SH-SY5Y (cell line): ENCODE measurements at regions not wholly inside any gene's neighbourhood (a gene's known extent, or its start where the extent isn't known, plus 50 kb on each side); places are given as distances from the start of the nearest gene placed in this dataset.
A peak's percentile ranks its signal among the peaks of the same experiment; 100 is the strongest.

Experiments
- GATA2 ChIP-seq: IDR thresholded peaks from 2 replicates; pipeline ENCODE4 v1.6.1; 2011; ENCODE audit warnings: mild to moderate bottlenecking, low read depth, low read length
- GATA3 ChIP-seq: IDR thresholded peaks from 2 replicates; pipeline ENCODE4 v1.6.1; 2011; ENCODE audit warnings: low read depth, mild to moderate bottlenecking, low read length, moderate library complexity

- peak; percentile 43; the same call in 1 of the 2 replicates for TF ChIP-seq GATA2
- no peak for TF ChIP-seq GATA3
Measured at GRCh38 chr9:16150501-16150900, 597.7 kb downstream of the CCDC171 start.
